Right cardiac atrium (tissue), 5 donors: ENCODE measurements at regions not wholly inside any gene's neighbourhood (a gene's known extent, or its start where the extent isn't known, plus 50 kb on each side); places are given as distances from the start of the nearest gene placed in this dataset.

Experiments
- ATAC-seq, 2 donors: fragments of 200-7000 bp; cut with Tn5 transposase; one replicate each; pipeline versions ENCODE4 v1.8.0 to v1.9.1; 2020; ENCODE audit warnings: moderate library complexity in 2 of 2, mild to moderate bottlenecking in 1 of 2
- DNase-seq, 3 donors: peaks; one replicate each; pipeline ENCODE4 v3.0.0-alpha.2; 2020
- H3K27ac ChIP-seq: one replicate; pipeline ENCODE4 v1.5.1; 2013; ENCODE audit warnings: mild to moderate bottlenecking, low read length, control low read depth, moderate library complexity
- H3K27me3 ChIP-seq: one replicate; pipeline ENCODE4 v1.6.1; 2013; ENCODE audit not compliant: control insufficient read depth, insufficient read depth
- H3K4me1 ChIP-seq: one replicate; pipeline ENCODE4 v1.6.1; 2013; ENCODE audit warnings: low read length; ENCODE audit not compliant: control insufficient read depth, insufficient read depth
- H3K4me3 ChIP-seq: one replicate; pipeline ENCODE4 v1.5.1; 2013; ENCODE audit warnings: low read length, control low read depth
- H3K9me3 ChIP-seq: one replicate; pipeline ENCODE4 v1.6.1; 2013; ENCODE audit warnings: low read length; ENCODE audit not compliant: control insufficient read depth
- WGBS: extraction: QIAGEN DNeasy Blood & Tissue Kit; methylation state at CpG from one replicate; pipeline ENCODE4 v1.1.7; 2013; 5-methylcytosine and 5-hydroxymethylcytosine counted together
- intact Hi-C, 4 donors: fragments of 100-400 bp; cut with DNase I; formaldehyde crosslinking; loops; one replicate each; pipeline versions ENCODE4 v1.11.0 to v1.14.0; 2022 to 2023
- donor health status: healthy with polysubstance abuse.
- donor health status: DM: no; HTN: yes; CAD: no.
- donor health status: DM: no; HTN: no; CAD: no.
- donor health status: DM: no; HTN: yes; CAD: no; lungs with severe emphysema.
- donor health status: DM: yes; HTN: yes; CAD: no.

- Histone ChIP-seq H3K9me3 (no peaks in the 10 kb centered on the region), H3K27me3 (no peaks in the 10 kb centered on the region), H3K27ac (no peak overlapping the region), H3K4me3 (no peak overlapping the region), H3K4me1 (no peaks in the 10 kb centered on the region)
- no peak for ATAC-seq
- 63% methylated on average over 1 of the region's 1 CpG for WGBS
- intact Hi-C loops = no loop called here
- DNase-seq = no peak
Observed at GRCh38 chr5:92421942-92422341, 1038.8 kb upstream of the ARRDC3 start.

- Histone ChIP-seq H3K4me1 (no peaks in the 10 kb centered on the region), H3K27me3 (no peaks in the 10 kb centered on the region), H3K9me3 (no peaks in the 10 kb centered on the region), H3K27ac (no peak overlapping the region), H3K4me3 (no peak overlapping the region)
- ATAC-seq (no peak), DNase-seq (no peak)
- intact Hi-C loops = no loop called here
Observed at GRCh38 chr5:92421196-92421595, 1038.1 kb upstream of the ARRDC3 start.

GRCh38 chr5:92419261-92419660 lies 1036.1 kb upstream of the ARRDC3 start:
- no peaks in the 10 kb centered on the region for H3K27me3 ChIP-seq
- H3K27ac ChIP-seq = no peak overlapping the region
- intact Hi-C loops = no loop called here
- H3K4me1 ChIP-seq = no peaks in the 10 kb centered on the region
- H3K4me3 ChIP-seq = no peak overlapping the region
- H3K9me3 ChIP-seq = no peaks in the 10 kb centered on the region
- ATAC-seq = no peak
- DNase-seq = no peak

GRCh38 chr5:92418341-92418740 lies 1035.2 kb upstream of the ARRDC3 start:
- ATAC-seq (no peak), DNase-seq (no peak)
- Histone ChIP-seq H3K27ac (no peak overlapping the region), H3K27me3 (no peaks in the 10 kb centered on the region), H3K4me3 (no peak overlapping the region), H3K4me1 (no peaks in the 10 kb centered on the region), H3K9me3 (no peaks in the 10 kb centered on the region)
- WGBS = 77% methylated on average over 3 of the region's 3 CpGs
- intact Hi-C loops = no loop called here

- Histone ChIP-seq H3K4me3 (no peak overlapping the region), H3K4me1 (no peaks in the 10 kb centered on the region), H3K27ac (no peak overlapping the region), H3K9me3 (no peaks in the 10 kb centered on the region), H3K27me3 (no peaks in the 10 kb centered on the region)
- DNase-seq (no peak), ATAC-seq (no peak)
- intact Hi-C loops = no loop called here
- WGBS = 58% methylated on average over 2 of the region's 2 CpGs
Observed at GRCh38 chr5:92409134-92409533, 1026.0 kb upstream of the ARRDC3 start.

- DNase-seq = no peak
- Histone ChIP-seq H3K4me3 (no peak overlapping the region), H3K4me1 (no peaks in the 10 kb centered on the region), H3K27ac (no peak overlapping the region), H3K27me3 (no peaks in the 10 kb centered on the region), H3K9me3 (no peaks in the 10 kb centered on the region)
- intact Hi-C loops = no loop called here
- 87% methylated on average over 7 of the region's 7 CpGs for whole genome bisulfite sequencing
- ATAC-seq = no peak
Observed at GRCh38 chr5:92402956-92403702, 1020.0 kb upstream of the ARRDC3 start.

GRCh38 chr5:92402045-92402444 lies 1018.9 kb upstream of the ARRDC3 start:
- Histone ChIP-seq H3K4me3 (no peak overlapping the region), H3K27ac (no peak overlapping the region), H3K27me3 (no peaks in the 10 kb centered on the region), H3K4me1 (no peaks in the 10 kb centered on the region), H3K9me3 (no peaks in the 10 kb centered on the region)
- DNase-seq (no peak), ATAC-seq (no peak)
- intact Hi-C loops = no loop called here
- 64% methylated on average over 2 of the region's 2 CpGs for WGBS

GRCh38 chr5:92401492-92401891 lies 1018.4 kb upstream of the ARRDC3 start:
- DNase-seq = no peak
- WGBS = 58% methylated on average over 5 of the region's 5 CpGs
- Histone ChIP-seq H3K4me3 (no peak overlapping the region), H3K4me1 (no peaks in the 10 kb centered on the region), H3K27ac (no peak overlapping the region), H3K9me3 (no peaks in the 10 kb centered on the region), H3K27me3 (no peaks in the 10 kb centered on the region)
- no peak for ATAC-seq
- intact Hi-C loops = no loop called here

GRCh38 chr5:92394936-92395335 lies 1011.8 kb upstream of the ARRDC3 start:
- H3K4me1 ChIP-seq = no peaks in the 10 kb centered on the region
- H3K9me3 ChIP-seq = no peaks in the 10 kb centered on the region
- intact Hi-C loops = no loop called here
- DNase-seq (no peak), ATAC-seq (no peak)
- H3K27me3 ChIP-seq = no peaks in the 10 kb centered on the region
- 84% methylated on average over 1 of the region's 1 CpG for WGBS
- no peak overlapping the region for H3K27ac ChIP-seq
- H3K4me3 ChIP-seq = no peak overlapping the region

- H3K4me3 ChIP-seq = no peak overlapping the region
- WGBS = 56% methylated on average over 1 of the region's 1 CpG
- ATAC-seq (no peak), DNase-seq (no peak)
- intact Hi-C loops = no loop called here
- no peak overlapping the region for H3K27ac ChIP-seq
- no peaks in the 10 kb centered on the region for H3K27me3 ChIP-seq
- no peaks in the 10 kb centered on the region for H3K9me3 ChIP-seq
- no peaks in the 10 kb centered on the region for H3K4me1 ChIP-seq
Observed at GRCh38 chr5:92390657-92391056, 1007.5 kb upstream of the ARRDC3 start.

- Histone ChIP-seq H3K4me3 (no peak overlapping the region), H3K27ac (no peak overlapping the region), H3K4me1 (peaks cover 2% of the 10 kb centered on the region), H3K9me3 (no peaks in the 10 kb centered on the region), H3K27me3 (no peaks in the 10 kb centered on the region)
- no peak for ATAC-seq
- DNase-seq = no peak
- WGBS = 68% methylated on average over 1 of the region's 1 CpG
- intact Hi-C loops = no loop called here
Observed at GRCh38 chr5:92380069-92380770, 997.1 kb upstream of the ARRDC3 start.
